ENCODE measurements at regions not wholly inside any gene's neighbourhood (a gene's known extent, or its start where the extent isn't known, plus 50 kb on each side); places are given as distances from the start of the nearest gene placed in this dataset.

GRCh38 chr15:69934607-69935006 lies 163.1 kb downstream of the TLE3 start:
- no peak for TF ChIP-seq CTCF (IDR thresholded peaks at IDR 0.05; ENCODE audit: insufficient read depth, low read depth, low read length, missing control alignments)
- DNase-seq (ENCODE audit: low read depth): no peak

GRCh38 chr15:69939513-69940440 lies 157.9 kb downstream of the TLE3 start:
- DNase-seq (ENCODE audit: low read depth): no peak
- H3K4me3 ChIP-seq (ENCODE audit: low read depth, low read length): no peak overlapping the region
- no peak for TF ChIP-seq CTCF (IDR thresholded peaks at IDR 0.05; ENCODE audit: insufficient read depth, low read depth, low read length, missing control alignments)

More at GRCh38 chr15:69934607-69935006, 163.1 kb downstream of the TLE3 start:
- H3K4me3 ChIP-seq (ENCODE audit: low read depth, low read length): no peak overlapping the region

- no peak for DNase-seq (ENCODE audit: low read depth)
- TF ChIP-seq CTCF (IDR thresholded peaks at IDR 0.05; ENCODE audit: insufficient read depth, low read depth, low read length, missing control alignments): no peak
- no peak overlapping the region for H3K4me3 ChIP-seq (ENCODE audit: low read depth, low read length)
Observed at GRCh38 chr15:69940441-69941300, 157.0 kb downstream of the TLE3 start.

GRCh38 chr15:69941301-69941605 lies 156.5 kb downstream of the TLE3 start:
- TF ChIP-seq CTCF (IDR thresholded peaks at IDR 0.05; ENCODE audit: insufficient read depth, low read depth, low read length, missing control alignments): no peak
- H3K4me3 ChIP-seq (ENCODE audit: low read depth, low read length): no peak overlapping the region
- no peak for DNase-seq (ENCODE audit: low read depth)

- H3K4me3 ChIP-seq (ENCODE audit: low read depth, low read length): no peak overlapping the region
- no peak for TF ChIP-seq CTCF (IDR thresholded peaks at IDR 0.05; ENCODE audit: insufficient read depth, low read depth, low read length, missing control alignments)
- DNase-seq (ENCODE audit: low read depth): no peak
Observed at GRCh38 chr15:69941706-69942495, 155.8 kb downstream of the TLE3 start.

- no peak overlapping the region for H3K4me3 ChIP-seq (ENCODE audit: low read depth, low read length)
- no peak for TF ChIP-seq CTCF (IDR thresholded peaks at IDR 0.05; ENCODE audit: insufficient read depth, low read depth, low read length, missing control alignments)
- no peak for DNase-seq (ENCODE audit: low read depth)
Observed at GRCh38 chr15:69943637-69944036, 154.1 kb downstream of the TLE3 start.

Measured in GM12865 (cell line).